Mucosa of stomach (tissue), 1 donor: ENCODE measurements at regions not wholly inside any gene's neighbourhood (a gene's known extent, or its start where the extent isn't known, plus 50 kb on each side); places are given as distances from the start of the nearest gene placed in this dataset.

Experiments
- H3K27me3 ChIP-seq: one replicate; pipeline ENCODE4 v1.7.0; 2013; ENCODE audit warnings: mild to moderate bottlenecking, low read length; ENCODE audit not compliant: control insufficient read depth, insufficient read depth
- H3K36me3 ChIP-seq: one replicate; pipeline ENCODE4 v1.7.0; 2013; ENCODE audit warnings: low read length; ENCODE audit not compliant: control insufficient read depth, insufficient read depth
- H3K4me1 ChIP-seq: one replicate; pipeline ENCODE4 v1.7.0; 2013; ENCODE audit warnings: mild to moderate bottlenecking, low read length; ENCODE audit not compliant: control insufficient read depth, insufficient read depth
- H3K4me3 ChIP-seq: one replicate; pipeline ENCODE4 v1.7.0; 2013; ENCODE audit warnings: low read length
- H3K9ac ChIP-seq: one replicate; pipeline ENCODE4 v1.7.0; 2013; ENCODE audit warnings: mild to moderate bottlenecking, low read length, moderate library complexity
- H3K9me3 ChIP-seq: one replicate; pipeline ENCODE4 v1.7.0; 2013; ENCODE audit warnings: mild to moderate bottlenecking, low read length, moderate library complexity; ENCODE audit not compliant: control insufficient read depth
- donor health status: Pancreatic carcinoma.

- Histone ChIP-seq H3K4me1 (no peaks in the 10 kb centered on the region), H3K27me3 (no peaks in the 10 kb centered on the region), H3K36me3 (no peaks in the 10 kb centered on the region), H3K4me3 (no peak overlapping the region), H3K9me3 (no peaks in the 10 kb centered on the region), H3K9ac (no peak overlapping the region)
These were observed 819.9 kb downstream of the BCL11A start for GRCh38 chr2:59733567-59733930.

- Histone ChIP-seq H3K4me3 (no peak overlapping the region), H3K36me3 (no peaks in the 10 kb centered on the region), H3K9ac (no peak overlapping the region)
These were observed 820.4 kb downstream of the BCL11A start for GRCh38 chr2:59732871-59733566.

GRCh38 chr2:59727121-59727590 is 826.3 kb downstream of the BCL11A start:
- H3K36me3 ChIP-seq, result no peaks in the 10 kb centered on the region
- no peak overlapping the region for H3K4me3 ChIP-seq
- no peaks in the 10 kb centered on the region for H3K4me1 ChIP-seq
- no peak overlapping the region for H3K9ac ChIP-seq
- no peaks in the 10 kb centered on the region for H3K9me3 ChIP-seq
- no peaks in the 10 kb centered on the region for H3K27me3 ChIP-seq

More at GRCh38 chr2:59732871-59733566, 820.4 kb downstream of the BCL11A start:
- Histone ChIP-seq H3K9me3 (no peaks in the 10 kb centered on the region), H3K27me3 (no peaks in the 10 kb centered on the region), H3K4me1 (no peaks in the 10 kb centered on the region)

GRCh38 chr2:59726228-59727120 is 827.0 kb downstream of the BCL11A start:
- Histone ChIP-seq H3K27me3 (no peaks in the 10 kb centered on the region), H3K36me3 (no peaks in the 10 kb centered on the region)

GRCh38 chr2:59724746-59725145 is 828.7 kb downstream of the BCL11A start:
- no peak overlapping the region for H3K4me3 ChIP-seq
- H3K9me3 ChIP-seq, result no peaks in the 10 kb centered on the region
- H3K4me1 ChIP-seq, result no peaks in the 10 kb centered on the region
- H3K27me3 ChIP-seq, result no peaks in the 10 kb centered on the region
- no peaks in the 10 kb centered on the region for H3K36me3 ChIP-seq
- H3K9ac ChIP-seq, result no peak overlapping the region

More at GRCh38 chr2:59726228-59727120, 827.0 kb downstream of the BCL11A start:
- Histone ChIP-seq H3K4me1 (no peaks in the 10 kb centered on the region), H3K4me3 (no peak overlapping the region), H3K9ac (no peak overlapping the region), H3K9me3 (no peaks in the 10 kb centered on the region)

GRCh38 chr2:59720296-59720866 is 833.1 kb downstream of the BCL11A start:
- Histone ChIP-seq H3K9ac (no peak overlapping the region), H3K4me3 (no peak overlapping the region), H3K4me1 (no peaks in the 10 kb centered on the region), H3K9me3 (no peaks in the 10 kb centered on the region), H3K36me3 (no peaks in the 10 kb centered on the region), H3K27me3 (no peaks in the 10 kb centered on the region)

- Histone ChIP-seq H3K4me1 (no peaks in the 10 kb centered on the region), H3K9me3 (no peaks in the 10 kb centered on the region), H3K27me3 (no peaks in the 10 kb centered on the region), H3K9ac (no peak overlapping the region), H3K4me3 (no peak overlapping the region), H3K36me3 (no peaks in the 10 kb centered on the region)
These were observed 839.9 kb downstream of the BCL11A start for GRCh38 chr2:59713577-59713976.

- Histone ChIP-seq H3K4me3 (no peak overlapping the region), H3K9me3 (no peaks in the 10 kb centered on the region), H3K27me3 (no peaks in the 10 kb centered on the region), H3K4me1 (no peaks in the 10 kb centered on the region), H3K36me3 (no peaks in the 10 kb centered on the region), H3K9ac (no peak overlapping the region)
These were observed 842.3 kb downstream of the BCL11A start for GRCh38 chr2:59711121-59711520.

GRCh38 chr2:59706729-59707128 is 846.7 kb downstream of the BCL11A start:
- no peaks in the 10 kb centered on the region for H3K4me1 ChIP-seq
- no peaks in the 10 kb centered on the region for H3K27me3 ChIP-seq
- H3K9me3 ChIP-seq, result no peaks in the 10 kb centered on the region
- no peaks in the 10 kb centered on the region for H3K36me3 ChIP-seq
- H3K9ac ChIP-seq, result no peak overlapping the region
- H3K4me3 ChIP-seq, result no peak overlapping the region

- Histone ChIP-seq H3K36me3 (no peaks in the 10 kb centered on the region), H3K27me3 (no peaks in the 10 kb centered on the region), H3K9me3 (no peaks in the 10 kb centered on the region), H3K4me1 (no peaks in the 10 kb centered on the region), H3K9ac (no peak overlapping the region), H3K4me3 (no peak overlapping the region)
These were observed 849.7 kb downstream of the BCL11A start for GRCh38 chr2:59703796-59704195.

GRCh38 chr2:59702026-59702425 is 851.4 kb downstream of the BCL11A start:
- Histone ChIP-seq H3K9ac (no peak overlapping the region), H3K27me3 (no peaks in the 10 kb centered on the region), H3K4me3 (no peak overlapping the region), H3K36me3 (no peaks in the 10 kb centered on the region), H3K9me3 (no peaks in the 10 kb centered on the region), H3K4me1 (no peaks in the 10 kb centered on the region)
